Neural cell (in vitro differentiated cells): ENCODE measurements at regions not wholly inside any gene's neighbourhood (a gene's known extent, or its start where the extent isn't known, plus 50 kb on each side); places are given as distances from the start of the nearest gene placed in this dataset.

Experiments used
- CTCF ChIP-seq: fragments of 450-650 bp; IDR thresholded peaks from 2 replicates; pipeline ENCODE4 v1.5.1; 2014; ENCODE audit warnings: antibody characterized with exemption, mild to moderate bottlenecking, moderate library complexity; ENCODE audit not compliant: poor library complexity, severe bottlenecking
- EP300 ChIP-seq: fragments of 450-650 bp; conservative IDR thresholded peaks from 2 replicates; pipeline ENCODE4 v1.6.1; 2014; ENCODE audit warnings: antibody characterized with exemption, mild to moderate bottlenecking, moderate library complexity; ENCODE audit not compliant: poor library complexity, severe bottlenecking
- EZH2 ChIP-seq: fragments of 200-600, 300-800 bp; shearing (Covaris generic), sonication (generic); IDR thresholded peaks from 2 replicates; pipeline ENCODE4 v1.6.1; 2014; ENCODE audit warnings: antibody characterized with exemption, low read length, borderline replicate concordance, mild to moderate bottlenecking; ENCODE audit not compliant: insufficient read depth, poor library complexity, severe bottlenecking
- MXI1 ChIP-seq: fragments of 450-650 bp; conservative IDR thresholded peaks from 2 replicates; pipeline ENCODE4 v1.6.1; 2014; ENCODE audit warnings: antibody characterized with exemption, mild to moderate bottlenecking; ENCODE audit not compliant: poor library complexity, severe bottlenecking
- POLR2AphosphoS5 ChIP-seq: IDR thresholded peaks from 2 replicates; pipeline ENCODE4 v1.6.1; 2012
- RAD21 ChIP-seq: fragments of 450-650 bp; conservative IDR thresholded peaks from 2 replicates; pipeline ENCODE4 v1.6.1; 2014; ENCODE audit warnings: antibody characterized with exemption, mild to moderate bottlenecking, moderate library complexity
- TAF1 ChIP-seq: IDR thresholded peaks from 2 replicates; pipeline ENCODE4 v1.6.1; 2012; ENCODE audit warnings: low read depth
- TF ChIP-seq, protein P1 (sequence below): IDR thresholded peaks from 2 replicates; pipeline ENCODE4 v1.6.1; 2012; ENCODE audit warnings: borderline replicate concordance

DNA sequence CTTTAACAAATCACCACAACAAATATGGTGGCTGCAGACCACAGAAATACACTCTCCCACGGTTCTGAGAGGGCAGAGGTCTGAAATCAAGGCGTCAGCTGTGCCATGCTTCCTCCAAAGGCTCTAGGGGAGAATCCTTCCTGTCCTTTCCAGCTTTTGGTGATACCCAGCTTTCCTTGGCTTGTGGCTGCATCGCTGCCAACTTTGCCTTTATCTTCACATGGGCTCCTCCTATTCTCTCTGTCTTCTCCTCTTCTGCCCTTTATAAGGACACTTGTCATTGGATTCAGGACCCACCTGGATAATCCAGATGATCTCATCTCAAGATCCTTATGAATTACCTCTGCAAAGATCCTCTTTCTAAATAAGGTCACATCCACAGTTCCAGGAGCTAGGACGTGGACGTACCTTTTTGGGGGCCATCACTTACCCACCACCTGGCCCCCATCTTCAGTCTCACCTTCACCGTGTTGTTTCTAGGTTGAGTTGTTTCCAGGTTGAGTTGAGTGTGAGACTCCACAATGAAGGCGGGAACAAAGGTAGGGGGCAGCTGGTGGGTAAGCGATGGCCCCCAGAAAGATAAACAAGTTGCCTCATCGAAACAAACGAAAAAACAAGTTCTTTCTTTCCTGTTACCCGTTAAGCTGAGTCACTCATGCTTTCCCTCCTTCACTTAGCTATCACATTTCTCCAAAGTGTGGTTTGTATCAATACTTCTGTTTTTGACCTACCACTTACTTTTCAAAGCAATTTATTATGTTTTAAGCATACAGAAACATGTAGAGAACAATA lies 68.9 kb upstream of the SLC22A16 start:
- TF ChIP-seq CTCF, result no peak
- TF ChIP-seq EZH2, result no peak
- no peak for TF ChIP-seq EP300
- TF ChIP-seq TAF1, result no peak
- TF ChIP-seq, protein P1, sequence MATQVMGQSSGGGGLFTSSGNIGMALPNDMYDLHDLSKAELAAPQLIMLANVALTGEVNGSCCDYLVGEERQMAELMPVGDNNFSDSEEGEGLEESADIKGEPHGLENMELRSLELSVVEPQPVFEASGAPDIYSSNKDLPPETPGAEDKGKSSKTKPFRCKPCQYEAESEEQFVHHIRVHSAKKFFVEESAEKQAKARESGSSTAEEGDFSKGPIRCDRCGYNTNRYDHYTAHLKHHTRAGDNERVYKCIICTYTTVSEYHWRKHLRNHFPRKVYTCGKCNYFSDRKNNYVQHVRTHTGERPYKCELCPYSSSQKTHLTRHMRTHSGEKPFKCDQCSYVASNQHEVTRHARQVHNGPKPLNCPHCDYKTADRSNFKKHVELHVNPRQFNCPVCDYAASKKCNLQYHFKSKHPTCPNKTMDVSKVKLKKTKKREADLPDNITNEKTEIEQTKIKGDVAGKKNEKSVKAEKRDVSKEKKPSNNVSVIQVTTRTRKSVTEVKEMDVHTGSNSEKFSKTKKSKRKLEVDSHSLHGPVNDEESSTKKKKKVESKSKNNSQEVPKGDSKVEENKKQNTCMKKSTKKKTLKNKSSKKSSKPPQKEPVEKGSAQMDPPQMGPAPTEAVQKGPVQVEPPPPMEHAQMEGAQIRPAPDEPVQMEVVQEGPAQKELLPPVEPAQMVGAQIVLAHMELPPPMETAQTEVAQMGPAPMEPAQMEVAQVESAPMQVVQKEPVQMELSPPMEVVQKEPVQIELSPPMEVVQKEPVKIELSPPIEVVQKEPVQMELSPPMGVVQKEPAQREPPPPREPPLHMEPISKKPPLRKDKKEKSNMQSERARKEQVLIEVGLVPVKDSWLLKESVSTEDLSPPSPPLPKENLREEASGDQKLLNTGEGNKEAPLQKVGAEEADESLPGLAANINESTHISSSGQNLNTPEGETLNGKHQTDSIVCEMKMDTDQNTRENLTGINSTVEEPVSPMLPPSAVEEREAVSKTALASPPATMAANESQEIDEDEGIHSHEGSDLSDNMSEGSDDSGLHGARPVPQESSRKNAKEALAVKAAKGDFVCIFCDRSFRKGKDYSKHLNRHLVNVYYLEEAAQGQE, result no peak
- no peak for TF ChIP-seq RAD21
- TF ChIP-seq POLR2AphosphoS5, result no peak
- no peak for TF ChIP-seq MXI1
